GM19395 (cell line): ENCODE measurements at regions not wholly inside any gene's neighbourhood (a gene's known extent, or its start where the extent isn't known, plus 50 kb on each side); places are given as distances from the start of the nearest gene placed in this dataset.
"Not testable (repeated sequence)": the region's sequence is repeated elsewhere in the genome, so short reads cannot be mapped to it uniquely, and the experiment has no call there.

Experiments
- ATAC-seq: cut with Tn5 transposase; IDR thresholded peaks from one replicate; pipeline ENCODE4 v1.9.1; 2021; ENCODE audit warnings: mild to moderate bottlenecking, moderate library complexity; ENCODE audit not compliant: unreplicated experiment

- no peak for ATAC-seq
These were observed 222.9 kb upstream of the KCNK2 start for GRCh38 chr1:214859647-214860046.

- no peak for ATAC-seq
These were observed 220.9 kb upstream of the KCNK2 start for GRCh38 chr1:214861615-214862014.

DNA sequence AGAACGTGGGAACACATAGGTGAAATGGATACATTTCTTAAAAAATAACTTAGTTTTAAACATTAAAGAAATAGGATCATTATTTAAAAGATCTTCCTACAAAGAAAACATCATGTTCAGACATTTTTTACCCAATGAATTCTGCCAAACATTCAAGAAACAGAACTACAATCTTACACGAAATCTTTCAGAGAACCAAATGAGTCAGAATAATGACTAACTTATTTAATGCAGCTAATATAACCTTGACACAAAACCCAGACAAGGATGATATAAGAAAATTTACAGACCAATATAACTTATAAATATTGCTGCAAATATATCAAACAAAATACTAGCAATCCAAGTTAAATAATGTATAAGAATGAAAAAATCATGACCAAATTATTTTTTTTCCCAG is 220.1 kb upstream of the KCNK2 start:
- ATAC-seq: no peak

GRCh38 chr1:214864896-214865688 is 217.4 kb upstream of the KCNK2 start:
- ATAC-seq: no peak

DNA sequence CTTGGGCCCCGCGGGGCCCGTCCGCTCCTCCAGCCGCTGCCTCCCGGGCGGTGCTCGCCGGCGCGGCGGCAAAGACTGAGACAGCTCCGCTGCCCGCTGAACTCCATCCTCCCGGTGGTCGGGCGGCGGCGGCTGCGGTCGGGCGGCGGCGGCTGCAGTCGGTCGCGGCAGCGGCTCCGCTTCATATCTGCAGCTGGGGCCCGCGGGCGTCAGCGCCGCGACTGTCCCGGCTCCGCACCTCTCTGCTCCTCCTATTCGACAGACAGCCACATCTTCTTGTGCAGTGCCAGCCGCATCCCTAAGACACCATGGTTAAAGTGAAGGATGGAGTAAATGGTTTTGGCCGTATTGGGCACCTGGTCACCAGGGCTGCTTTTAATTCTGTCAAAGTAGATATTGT is 212.1 kb upstream of the KCNK2 start:
- not testable (repeated sequence) for ATAC-seq

GRCh38 chr1:214880956-214881355 is 201.6 kb upstream of the KCNK2 start:
- no peak for ATAC-seq

- ATAC-seq: no peak
These were observed 199.9 kb upstream of the KCNK2 start for GRCh38 chr1:214882616-214883015.

- ATAC-seq: no peak
These were observed 187.4 kb upstream of the KCNK2 start for GRCh38 chr1:214895011-214895600.

DNA sequence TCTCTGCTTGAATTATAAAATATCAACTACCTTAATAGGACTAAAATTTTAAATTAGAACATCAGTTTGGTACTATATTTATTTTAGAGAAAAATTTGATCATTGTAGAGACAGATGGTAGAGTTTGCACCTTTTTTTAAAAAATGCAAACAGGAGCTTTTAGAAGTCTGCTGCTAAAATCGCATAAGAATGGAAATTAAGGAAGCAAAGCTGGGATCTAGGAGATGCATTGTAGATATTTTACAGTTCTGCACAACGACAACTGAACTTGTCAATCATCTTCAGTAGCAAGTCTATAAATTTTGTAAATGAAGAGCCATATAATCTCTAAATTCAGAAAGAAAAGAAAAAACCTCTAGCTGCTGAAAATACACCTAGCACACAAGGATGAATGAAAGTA is 185.6 kb upstream of the KCNK2 start:
- ATAC-seq: no peak

DNA sequence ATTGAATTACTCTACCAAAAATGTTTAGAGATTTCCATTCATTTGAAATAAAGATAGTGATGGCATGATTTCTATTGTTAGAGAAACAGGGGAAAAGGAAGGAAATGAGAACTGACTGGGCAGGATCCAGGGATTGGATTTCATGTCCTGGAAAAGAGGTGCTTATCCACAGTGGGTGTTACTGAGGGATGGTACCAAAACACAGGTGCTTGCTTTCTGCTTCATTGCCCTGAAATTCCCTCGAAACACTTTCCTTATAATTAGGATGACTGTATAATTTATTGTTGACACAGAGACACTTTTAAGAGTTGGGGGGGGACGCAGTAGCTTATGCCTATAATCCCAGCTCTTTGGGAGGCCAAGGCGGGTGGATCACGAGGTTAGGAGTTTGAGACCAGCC is 185.0 kb upstream of the KCNK2 start:
- ATAC-seq: no peak

DNA sequence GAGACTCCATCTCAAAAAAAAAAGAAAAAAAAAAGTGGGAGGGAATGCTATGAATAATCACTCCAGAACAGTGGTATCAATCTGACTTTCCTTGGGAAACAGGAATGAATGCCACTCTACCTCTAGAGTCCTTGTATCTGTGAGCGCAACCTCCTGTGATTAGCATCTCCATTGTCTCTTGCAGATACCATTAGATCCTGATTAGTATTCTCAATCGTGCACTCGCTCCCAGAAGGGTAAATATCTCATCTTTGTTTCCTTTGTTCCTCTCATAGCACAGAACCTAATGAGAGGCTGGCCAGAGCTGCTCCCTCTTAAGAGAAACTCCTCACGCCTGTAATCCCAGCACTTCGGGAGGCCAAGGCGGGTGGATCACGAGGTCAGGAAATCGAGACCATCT is 184.4 kb upstream of the KCNK2 start:
- ATAC-seq: no peak

- no peak for ATAC-seq
These were observed 183.8 kb upstream of the KCNK2 start for GRCh38 chr1:214898718-214899117.

GRCh38 chr1:214899908-214900460 is 182.6 kb upstream of the KCNK2 start:
- no peak for ATAC-seq

GRCh38 chr1:214900590-214900989 is 181.9 kb upstream of the KCNK2 start:
- ATAC-seq: no peak

GRCh38 chr1:214901718-214902117 is 180.8 kb upstream of the KCNK2 start:
- no peak for ATAC-seq

DNA sequence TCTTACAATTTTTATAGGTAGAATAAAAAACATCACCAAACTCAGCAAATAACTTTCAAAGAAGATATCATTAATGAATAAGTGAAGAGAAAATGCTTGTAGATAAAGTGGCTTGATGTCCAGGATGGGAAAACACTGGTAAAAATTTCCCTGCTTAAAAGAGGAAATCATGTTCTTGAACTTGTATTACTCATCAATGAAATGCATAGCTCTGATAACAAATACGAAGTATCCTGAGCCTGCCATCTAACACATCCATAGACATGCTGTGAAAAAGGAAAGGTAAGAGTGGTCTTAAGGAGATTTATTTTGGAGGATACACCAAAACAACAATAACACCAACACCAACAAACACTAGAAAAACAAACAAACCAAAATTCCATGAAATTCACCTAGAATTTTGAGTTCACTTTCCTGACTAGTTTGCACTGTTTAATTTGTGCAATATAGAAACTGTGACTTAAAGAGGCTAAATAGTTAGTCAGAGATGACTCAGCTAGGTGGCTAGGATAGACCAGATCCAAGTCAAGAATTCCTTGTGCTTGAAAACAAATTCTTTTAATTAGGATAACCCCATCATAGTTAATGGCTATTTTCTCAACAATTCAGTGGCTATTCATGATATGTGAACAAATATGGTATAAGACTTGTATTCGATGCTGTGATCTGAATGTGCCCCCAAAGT is 179.8 kb upstream of the KCNK2 start:
- no peak for ATAC-seq

DNA sequence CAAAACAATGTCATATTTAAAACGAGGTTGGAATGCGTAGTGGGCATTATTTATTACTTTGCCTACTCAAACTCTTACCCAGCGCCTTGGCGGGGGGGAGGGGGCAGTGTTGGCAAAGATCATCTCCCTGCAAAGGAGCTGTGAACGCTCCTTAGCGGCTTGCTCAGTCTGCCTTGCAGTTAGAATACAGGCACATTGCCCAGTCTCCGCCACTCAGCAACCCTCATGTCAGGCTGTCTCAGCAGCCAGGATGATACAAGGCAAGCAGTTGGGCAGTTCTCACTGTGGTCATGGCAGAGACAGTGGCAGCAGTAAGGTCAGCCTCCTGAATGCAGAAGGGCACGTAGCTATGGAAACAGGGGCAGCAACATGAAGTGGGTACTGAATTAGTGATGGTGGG is 170.4 kb upstream of the KCNK2 start:
- ATAC-seq: no peak

GRCh38 chr1:214913966-214914365 is 168.6 kb upstream of the KCNK2 start:
- no peak for ATAC-seq

GRCh38 chr1:214917081-214917635 is 165.4 kb upstream of the KCNK2 start:
- ATAC-seq: no peak

- ATAC-seq: no peak
These were observed 163.8 kb upstream of the KCNK2 start for GRCh38 chr1:214918745-214919144.

- ATAC-seq: no peak
These were observed 162.2 kb upstream of the KCNK2 start for GRCh38 chr1:214920337-214920736.
